ELR (cell line): ENCODE measurements at regions not wholly inside any gene's neighbourhood (a gene's known extent, or its start where the extent isn't known, plus 50 kb on each side); places are given as distances from the start of the nearest gene placed in this dataset.
A peak's percentile ranks its signal among the peaks of the same experiment; 100 is the strongest.

Experiments used
- DNase-seq: peaks from one replicate; pipeline ENCODE4 v3.0.0-alpha.2; 2015; ENCODE audit warnings: low read depth

GRCh38 chr12:22900401-22900800, 275.4 kb downstream of the ETNK1 start:
- DNase-seq: no peak

GRCh38 chr12:22904485-22904884, 279.5 kb downstream of the ETNK1 start:
- no peak for DNase-seq

GRCh38 chr12:22916241-22916640, 291.3 kb downstream of the ETNK1 start:
- DNase-seq: no peak

GRCh38 chr12:22916815-22917214, 291.8 kb downstream of the ETNK1 start:
- DNase-seq: no peak

DNA sequence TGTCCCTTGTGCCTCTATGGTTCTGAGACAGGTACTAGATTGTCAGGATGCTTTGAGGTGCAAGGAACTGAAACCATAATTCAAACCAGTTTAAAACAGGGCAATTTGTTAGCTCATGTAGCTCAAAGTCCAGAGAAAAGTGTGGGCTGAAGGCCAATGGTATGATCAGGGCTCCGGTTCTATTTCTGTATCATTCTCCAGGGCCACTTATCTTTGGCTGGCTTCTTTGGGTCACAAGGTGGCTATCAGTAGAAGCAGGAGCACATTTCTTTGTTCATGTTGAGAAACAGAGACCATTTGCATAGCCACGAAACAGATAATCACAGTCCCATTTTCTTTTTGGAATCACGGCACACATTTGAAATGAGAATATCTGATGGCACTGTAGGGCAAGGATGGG, 294.9 kb downstream of the ETNK1 start:
- DNase-seq: no peak

GRCh38 chr12:22923768-22924167, 298.8 kb downstream of the ETNK1 start:
- DNase-seq: no peak

DNA sequence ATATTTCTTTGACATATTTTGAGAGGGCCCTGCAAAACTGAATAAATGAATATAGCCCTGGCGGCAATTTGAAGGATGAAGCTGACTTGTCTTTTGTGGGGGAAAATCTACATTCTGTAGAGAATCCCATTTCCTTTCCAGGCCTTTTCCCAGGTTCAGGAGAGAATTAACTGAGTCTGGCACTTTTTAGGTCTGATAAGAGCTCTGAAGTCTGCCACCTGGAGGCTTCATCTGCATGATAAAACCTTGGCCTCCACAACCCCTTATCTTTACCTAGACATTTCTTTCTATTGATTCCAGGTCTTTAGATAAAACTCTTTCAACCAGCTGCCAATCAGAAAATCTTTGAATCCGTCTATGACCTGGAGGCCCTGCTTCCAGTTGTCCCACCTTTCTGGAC, 299.4 kb downstream of the ETNK1 start:
- DNase-seq: no peak

- no peak for DNase-seq
These were observed 300.7 kb downstream of the ETNK1 start for GRCh38 chr12:22925623-22926022.

GRCh38 chr12:22932431-22932830, 307.5 kb downstream of the ETNK1 start:
- DNase-seq: no peak

DNA sequence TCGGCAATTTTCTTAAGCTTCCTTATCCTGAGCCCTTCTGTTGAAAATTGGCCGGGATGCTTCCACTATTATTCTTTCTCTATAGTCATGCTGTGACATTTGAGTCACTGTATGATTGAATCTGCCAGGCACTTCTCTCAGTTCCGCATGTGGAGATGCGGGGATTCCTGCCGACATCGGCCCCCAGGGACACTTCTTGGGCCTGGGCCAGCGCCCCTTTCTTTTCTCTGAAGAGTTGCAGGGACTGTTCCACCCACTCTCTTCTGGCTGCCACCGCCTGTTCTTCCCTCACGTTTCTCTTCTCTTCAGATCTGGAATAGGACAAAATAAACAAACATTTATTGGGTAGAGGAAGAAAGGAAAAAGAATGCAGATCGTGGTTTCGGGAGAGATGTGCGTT, 310.1 kb downstream of the ETNK1 start:
- DNase-seq: no peak

- peak; percentile 2 for DNase-seq
These were observed 310.5 kb downstream of the ETNK1 start for GRCh38 chr12:22935501-22935900.

DNA sequence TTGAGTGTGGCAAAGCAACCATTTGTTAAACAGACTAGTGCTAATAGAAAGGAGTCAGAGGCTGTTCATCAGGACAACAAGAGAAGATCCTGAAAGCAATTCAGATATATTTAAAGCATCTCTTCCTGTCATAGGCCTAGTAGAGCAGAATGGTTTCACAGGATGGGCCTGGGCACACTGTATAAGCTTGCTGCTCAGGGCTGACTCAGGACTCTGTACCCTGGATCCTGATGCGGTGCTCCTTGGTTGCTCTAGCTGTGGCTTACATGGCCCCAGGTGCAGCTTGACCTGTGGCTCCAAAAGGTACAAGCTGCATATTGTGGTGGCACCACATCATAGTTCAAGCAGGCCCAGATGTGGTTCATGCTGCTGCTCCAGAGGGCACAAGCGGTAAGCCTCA, 313.4 kb downstream of the ETNK1 start:
- no peak for DNase-seq

GRCh38 chr12:22951206-22951605, 326.2 kb downstream of the ETNK1 start:
- DNase-seq: no peak

DNA sequence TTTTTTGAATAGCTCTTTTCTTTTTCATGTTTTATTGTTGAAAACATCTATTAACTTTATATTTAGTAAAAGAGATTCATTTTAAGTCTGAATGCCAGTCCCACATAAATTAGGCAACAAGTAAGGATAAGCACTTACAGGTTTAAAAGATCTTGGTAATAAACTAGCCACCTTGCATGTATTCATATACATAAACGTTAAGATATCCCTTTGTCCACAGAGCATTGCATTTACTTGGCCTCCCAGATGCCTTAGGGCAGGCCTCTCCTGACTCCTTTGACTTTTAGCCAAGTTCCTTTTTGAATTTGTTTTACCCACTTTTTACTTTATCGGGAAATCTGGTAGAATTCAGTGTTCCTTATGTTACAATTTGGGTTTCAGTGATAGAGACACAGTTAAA, 331.7 kb downstream of the ETNK1 start:
- no peak for DNase-seq

DNA sequence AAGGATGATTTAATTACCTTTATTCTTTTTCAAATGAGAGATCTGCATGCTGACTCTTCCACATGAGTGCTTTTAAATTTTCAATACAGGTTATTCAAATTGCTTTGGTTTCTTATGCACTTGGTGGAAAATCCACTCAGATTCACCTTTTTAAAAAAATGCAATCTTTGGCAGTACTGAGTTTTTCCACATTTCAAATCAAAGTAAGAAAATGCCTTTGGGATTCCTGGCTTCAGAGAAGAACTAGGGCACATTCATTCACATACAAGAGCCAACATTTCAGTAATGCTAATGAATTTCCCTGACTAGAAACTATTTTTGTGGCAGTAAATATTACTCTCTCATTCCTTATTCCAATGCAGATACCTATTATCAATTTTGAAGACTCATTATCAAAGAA, 342.2 kb downstream of the ETNK1 start:
- DNase-seq: no peak

DNA sequence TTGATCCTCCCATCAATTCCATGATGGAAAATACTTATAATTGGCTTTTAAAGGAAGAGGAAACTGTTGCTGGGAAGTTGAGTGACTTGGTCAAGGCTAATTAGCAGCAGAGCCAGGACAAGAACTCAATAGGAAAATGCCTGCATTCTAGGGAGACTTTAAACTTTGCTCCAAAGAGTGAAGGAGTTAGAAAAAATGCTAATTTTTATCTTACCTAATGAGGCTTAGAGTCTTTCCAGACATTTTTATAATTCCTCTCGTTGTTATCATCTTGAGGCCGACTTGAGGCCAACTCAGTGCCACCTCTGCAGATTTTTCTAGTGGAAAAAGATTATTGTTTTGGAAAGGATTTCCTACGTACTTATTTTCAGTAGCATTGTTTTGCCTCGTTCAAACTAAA, 344.6 kb downstream of the ETNK1 start:
- no peak for DNase-seq

GRCh38 chr12:22971247-22971646, 346.3 kb downstream of the ETNK1 start:
- no peak for DNase-seq

DNA sequence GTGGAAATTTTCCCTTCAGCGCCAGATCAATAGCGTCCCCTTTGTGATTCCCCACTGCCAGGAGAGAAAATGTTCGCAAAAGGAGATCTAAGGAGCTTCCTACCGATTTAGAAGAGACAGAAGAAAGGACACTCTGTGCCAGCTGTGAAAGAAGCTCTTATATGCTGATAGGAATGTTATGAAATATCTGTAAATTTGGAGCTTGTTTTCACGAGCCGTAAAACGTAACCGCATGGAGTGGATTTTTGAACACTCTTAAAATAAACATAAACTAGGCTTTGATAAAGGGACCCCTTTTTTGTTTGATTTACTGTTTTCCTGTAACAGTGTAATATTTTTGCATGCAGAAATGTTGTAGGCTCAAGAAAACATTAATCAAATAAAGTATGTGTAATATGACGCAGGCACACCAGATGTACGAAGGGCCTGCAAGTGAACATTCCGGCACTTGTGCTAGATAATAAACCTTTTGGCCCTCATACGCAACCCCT, 346.8 kb downstream of the ETNK1 start:
- no peak for DNase-seq

DNA sequence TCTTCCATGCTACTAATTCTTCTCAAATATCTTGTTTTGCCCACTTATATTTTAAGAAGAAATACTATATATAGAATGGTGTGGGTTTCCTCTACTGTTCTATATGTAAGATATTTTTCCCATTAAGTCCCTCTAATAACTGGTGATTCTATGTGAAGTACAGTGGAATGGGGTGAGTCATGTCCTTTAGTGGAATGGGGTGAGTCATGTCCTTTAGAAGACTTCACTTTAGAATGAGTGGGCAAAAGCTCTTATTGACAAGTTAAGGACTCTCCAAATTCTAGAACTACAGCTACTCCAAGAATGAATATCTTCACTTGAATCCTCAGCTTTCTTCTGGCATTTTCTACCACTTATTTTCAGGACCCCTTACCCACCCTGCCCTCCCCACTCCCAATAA, 349.9 kb downstream of the ETNK1 start:
- peak; percentile 93 for DNase-seq

DNA sequence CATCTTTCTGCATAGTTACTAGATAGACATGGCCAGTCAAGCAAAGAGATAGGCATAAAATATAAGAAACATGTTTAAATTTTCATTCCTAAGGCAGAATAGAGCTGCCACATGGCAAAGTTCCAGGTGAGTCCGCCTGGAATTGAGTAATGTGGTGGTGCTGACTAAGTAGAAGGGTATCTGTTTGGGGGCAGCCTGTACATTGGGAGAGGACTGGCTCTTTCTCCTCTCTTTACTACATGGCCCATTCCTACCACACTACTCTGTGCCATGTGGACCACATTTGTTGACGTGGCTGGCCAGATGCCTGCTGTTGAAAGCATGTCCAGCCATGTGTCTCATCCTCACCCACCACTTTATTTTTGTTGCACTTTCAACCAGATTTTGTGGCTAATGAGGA, 354.0 kb downstream of the ETNK1 start:
- DNase-seq: peak; percentile 88

GRCh38 chr12:22979854-22980469, 355.0 kb downstream of the ETNK1 start:
- DNase-seq: peak; percentile 45

DNA sequence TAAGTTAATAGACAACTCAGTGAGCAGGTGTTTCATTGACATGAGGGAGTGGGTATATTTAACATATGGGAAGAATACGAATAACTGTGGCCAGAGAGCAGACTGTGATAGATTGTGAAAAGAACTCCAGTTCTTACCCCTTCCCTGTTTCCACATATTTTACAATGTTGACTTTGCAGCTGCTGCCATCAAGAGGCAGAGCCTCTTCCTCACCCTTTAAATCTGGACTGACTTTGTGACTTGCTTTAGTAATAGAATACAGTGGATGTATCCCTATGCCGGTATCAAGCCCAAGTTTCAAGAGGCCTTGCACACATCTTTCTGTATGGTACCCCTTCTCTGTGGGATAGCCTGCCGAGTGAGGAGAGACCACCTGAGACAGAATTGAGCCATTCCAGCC, 356.7 kb downstream of the ETNK1 start:
- DNase-seq: peak; percentile 28

GRCh38 chr12:22982635-22983034, 357.7 kb downstream of the ETNK1 start:
- no peak for DNase-seq

GRCh38 chr12:22986997-22987396, 362.0 kb downstream of the ETNK1 start:
- DNase-seq: no peak

DNA sequence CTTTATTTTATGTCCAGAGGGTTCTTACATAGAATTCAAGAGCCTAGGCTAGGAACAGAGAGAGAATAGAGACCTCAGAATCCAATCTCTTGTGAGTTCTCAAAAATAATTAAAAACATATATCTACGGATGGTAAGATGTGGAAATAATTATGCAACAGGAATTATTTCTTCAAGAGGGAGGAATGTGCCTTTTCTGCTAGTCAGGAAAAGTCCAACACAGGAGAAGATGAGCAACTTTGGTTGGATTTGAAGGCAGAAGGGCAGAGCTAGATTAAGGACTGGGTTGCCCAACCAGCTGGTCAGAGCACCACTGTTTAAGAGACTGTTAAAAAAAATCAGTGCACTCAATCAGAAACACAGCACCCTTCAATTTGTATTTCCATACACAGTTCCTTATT, 365.5 kb downstream of the ETNK1 start:
- DNase-seq: no peak
